Liver (tissue), 8 donors: ENCODE measurements at regions not wholly inside any gene's neighbourhood (a gene's known extent, or its start where the extent isn't known, plus 50 kb on each side); places are given as distances from the start of the nearest gene placed in this dataset.

ENCODE experiments used
- DNase-seq: peaks from one replicate; pipeline ENCODE4 v3.0.0-alpha.2; 2017; ENCODE audit warnings: low spot score
- H3K27ac ChIP-seq, 2 donors: one replicate each; pipeline ENCODE4 v1.7.0; 2013; ENCODE audit warnings: inconsistent platforms in 2 of 2, low read length in 2 of 2, control low read depth in 1 of 2, low read depth in 1 of 2, mild to moderate bottlenecking in 1 of 2
- H3K27me3 ChIP-seq, 4 donors: one replicate each; pipeline versions ENCODE4 v1.6.1 to v1.7.0; 2013; ENCODE audit warnings: low read length in 3 of 4, inconsistent platforms in 1 of 4, mild to moderate bottlenecking in 1 of 4, moderate library complexity in 1 of 4; ENCODE audit not compliant: control insufficient read depth in 4 of 4, insufficient read depth in 4 of 4
- H3K36me3 ChIP-seq, 4 donors: one replicate each; pipeline versions ENCODE4 v1.6.1 to v1.7.0; 2013; ENCODE audit warnings: low read length in 3 of 4, mild to moderate bottlenecking in 3 of 4, low read depth in 1 of 4, moderate library complexity in 1 of 4; ENCODE audit not compliant: control insufficient read depth in 4 of 4, insufficient read depth in 3 of 4
- H3K4me1 ChIP-seq, 4 donors: one replicate each; pipeline versions ENCODE4 v1.6.1 to v1.7.0; 2013; ENCODE audit warnings: low read length in 3 of 4, mild to moderate bottlenecking in 3 of 4, moderate library complexity in 1 of 4; ENCODE audit not compliant: control insufficient read depth in 4 of 4, insufficient read depth in 4 of 4
- H3K4me3 ChIP-seq, 3 donors: one replicate each; pipeline versions ENCODE4 v1.6.1 to v1.7.0; 2013; ENCODE audit warnings: low read length in 3 of 3, control low read depth in 1 of 3, low read depth in 1 of 3, mild to moderate bottlenecking in 1 of 3
- H3K9ac ChIP-seq, 2 donors: one replicate each; pipeline ENCODE4 v1.7.0; 2013; ENCODE audit warnings: low read length in 2 of 2, mild to moderate bottlenecking in 2 of 2, moderate library complexity in 2 of 2, control low read depth in 1 of 2, low read depth in 1 of 2
- H3K9me3 ChIP-seq, 4 donors: one replicate each; pipeline versions ENCODE4 v1.6.1 to v1.7.0; 2013; ENCODE audit warnings: low read length in 3 of 4; ENCODE audit not compliant: control insufficient read depth in 4 of 4
- FOXA1 ChIP-seq: IDR thresholded peaks from 2 replicates; pipeline ENCODE4 v1.6.1; 2016; ENCODE audit warnings: antibody characterized with exemption
- FOXA2 ChIP-seq: IDR thresholded peaks from 2 replicates; pipeline ENCODE4 v1.6.1; 2016; ENCODE audit warnings: antibody characterized with exemption
- GABPA ChIP-seq, 2 donors: IDR thresholded peaks in 1 of 2; conservative IDR thresholded peaks in 1 of 2; 2 replicates each; pipeline ENCODE4 v1.6.1; 2016; ENCODE audit warnings: antibody characterized with exemption in 2 of 2, mild to moderate bottlenecking in 1 of 2, moderate library complexity in 1 of 2
- HNF4A ChIP-seq, 2 donors: conservative IDR thresholded peaks; 2 replicates each; pipeline ENCODE4 v1.6.1; 2016; ENCODE audit warnings: antibody characterized with exemption in 2 of 2, mild to moderate bottlenecking in 2 of 2
- HNF4G ChIP-seq: IDR thresholded peaks from 2 replicates; pipeline ENCODE4 v1.6.1; 2016; ENCODE audit warnings: antibody characterized with exemption
- JUND ChIP-seq, 2 donors: IDR thresholded peaks; 2 replicates each; pipeline ENCODE4 v1.6.1; 2016; ENCODE audit warnings: antibody characterized with exemption in 2 of 2
- NR2F2 ChIP-seq: IDR thresholded peaks from 2 replicates; pipeline ENCODE4 v1.6.1; 2016; ENCODE audit warnings: antibody characterized with exemption
- RAD21 ChIP-seq, 2 donors: IDR thresholded peaks; 2 replicates each; pipeline ENCODE4 v1.6.1; 2016; ENCODE audit warnings: antibody characterized with exemption in 2 of 2, mild to moderate bottlenecking in 2 of 2
- SP1 ChIP-seq: IDR thresholded peaks from 2 replicates; pipeline ENCODE4 v1.6.1; 2018; ENCODE audit warnings: antibody characterized with exemption, mild to moderate bottlenecking
- TAF1 ChIP-seq: conservative IDR thresholded peaks from 2 replicates; pipeline ENCODE4 v1.6.1; 2016; ENCODE audit warnings: antibody characterized with exemption, mild to moderate bottlenecking
- WGBS: extraction: QIAGEN DNeasy Blood & Tissue Kit; methylation state at CpG from one replicate; pipeline ENCODE4 v1.1.7; 2013; 5-methylcytosine and 5-hydroxymethylcytosine counted together
- TF ChIP-seq, protein P1 (sequence below): fragments of 150-350 bp; IDR thresholded peaks from 2 replicates; pipeline ENCODE4 v1.5.1; 2017; ENCODE audit warnings: improper control_type of control experiment, low read depth, low read length; ENCODE audit not compliant: missing input control
- TF ChIP-seq, protein P2 (sequence below): IDR thresholded peaks from 2 replicates; pipeline ENCODE4 v1.6.1; 2016; ENCODE audit warnings: antibody characterized with exemption
- TF ChIP-seq, protein P3 (sequence below): IDR thresholded peaks from 2 replicates; pipeline ENCODE4 v1.6.1; 2016; ENCODE audit warnings: antibody characterized with exemption
- donor health status: healthy.
- donor health status: healthy.
- donor health status: healthy.
- donor health status: healthy.
- donor health status: healthy.

- H3K27ac ChIP-seq = no peak overlapping the region
- 70% methylated on average over 3 of the region's 3 CpGs for WGBS
- H3K4me3 ChIP-seq = no peak overlapping the region
- H3K36me3 ChIP-seq = no peaks in the 10 kb centered on the region
- no peaks in the 10 kb centered on the region for H3K9me3 ChIP-seq
- no peaks in the 10 kb centered on the region for H3K27me3 ChIP-seq
- no peak for DNase-seq
- TF ChIP-seq, protein P1, sequence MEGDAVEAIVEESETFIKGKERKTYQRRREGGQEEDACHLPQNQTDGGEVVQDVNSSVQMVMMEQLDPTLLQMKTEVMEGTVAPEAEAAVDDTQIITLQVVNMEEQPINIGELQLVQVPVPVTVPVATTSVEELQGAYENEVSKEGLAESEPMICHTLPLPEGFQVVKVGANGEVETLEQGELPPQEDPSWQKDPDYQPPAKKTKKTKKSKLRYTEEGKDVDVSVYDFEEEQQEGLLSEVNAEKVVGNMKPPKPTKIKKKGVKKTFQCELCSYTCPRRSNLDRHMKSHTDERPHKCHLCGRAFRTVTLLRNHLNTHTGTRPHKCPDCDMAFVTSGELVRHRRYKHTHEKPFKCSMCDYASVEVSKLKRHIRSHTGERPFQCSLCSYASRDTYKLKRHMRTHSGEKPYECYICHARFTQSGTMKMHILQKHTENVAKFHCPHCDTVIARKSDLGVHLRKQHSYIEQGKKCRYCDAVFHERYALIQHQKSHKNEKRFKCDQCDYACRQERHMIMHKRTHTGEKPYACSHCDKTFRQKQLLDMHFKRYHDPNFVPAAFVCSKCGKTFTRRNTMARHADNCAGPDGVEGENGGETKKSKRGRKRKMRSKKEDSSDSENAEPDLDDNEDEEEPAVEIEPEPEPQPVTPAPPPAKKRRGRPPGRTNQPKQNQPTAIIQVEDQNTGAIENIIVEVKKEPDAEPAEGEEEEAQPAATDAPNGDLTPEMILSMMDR = no peak
- TF ChIP-seq HNF4G (no peak), GABPA (IDR thresholded peaks at IDR 0.05 in 1 of 2, conservative IDR thresholded peaks at IDR 0.05 in 1 of 2) (no peak), SP1 (no peak), JUND (IDR thresholded peaks at IDR 0.05) (no peak), FOXA2 (no peak), FOXA1 (no peak)
- H3K4me1 ChIP-seq = peaks cover 2 to 6% (median 4%) of the 10 kb centered on the region in 4 donors
- no peak overlapping the region for H3K9ac ChIP-seq
Measured at GRCh38 chr2:172168917-172169346, 66.2 kb upstream of the DLX2 start.

GRCh38 chr2:172169611-172170010, 66.9 kb upstream of the DLX2 start:
- Histone ChIP-seq H3K27me3 (no peaks in the 10 kb centered on the region), H3K27ac (no peak overlapping the region), H3K4me1 (peaks cover 2 to 6% (median 4%) of the 10 kb centered on the region in 4 donors), H3K9me3 (no peaks in the 10 kb centered on the region), H3K4me3 (no peak overlapping the region), H3K9ac (no peak overlapping the region), H3K36me3 (no peaks in the 10 kb centered on the region)
- no peak for DNase-seq
- no peak for TF ChIP-seq GABPA (IDR thresholded peaks at IDR 0.05 in 1 of 2, conservative IDR thresholded peaks at IDR 0.05 in 1 of 2)
- TF ChIP-seq, protein P2, sequence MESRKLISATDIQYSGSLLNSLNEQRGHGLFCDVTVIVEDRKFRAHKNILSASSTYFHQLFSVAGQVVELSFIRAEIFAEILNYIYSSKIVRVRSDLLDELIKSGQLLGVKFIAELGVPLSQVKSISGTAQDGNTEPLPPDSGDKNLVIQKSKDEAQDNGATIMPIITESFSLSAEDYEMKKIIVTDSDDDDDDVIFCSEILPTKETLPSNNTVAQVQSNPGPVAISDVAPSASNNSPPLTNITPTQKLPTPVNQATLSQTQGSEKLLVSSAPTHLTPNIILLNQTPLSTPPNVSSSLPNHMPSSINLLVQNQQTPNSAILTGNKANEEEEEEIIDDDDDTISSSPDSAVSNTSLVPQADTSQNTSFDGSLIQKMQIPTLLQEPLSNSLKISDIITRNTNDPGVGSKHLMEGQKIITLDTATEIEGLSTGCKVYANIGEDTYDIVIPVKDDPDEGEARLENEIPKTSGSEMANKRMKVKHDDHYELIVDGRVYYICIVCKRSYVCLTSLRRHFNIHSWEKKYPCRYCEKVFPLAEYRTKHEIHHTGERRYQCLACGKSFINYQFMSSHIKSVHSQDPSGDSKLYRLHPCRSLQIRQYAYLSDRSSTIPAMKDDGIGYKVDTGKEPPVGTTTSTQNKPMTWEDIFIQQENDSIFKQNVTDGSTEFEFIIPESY = no peak
- no peak for TF ChIP-seq JUND (IDR thresholded peaks at IDR 0.05)
- no peak for TF ChIP-seq TAF1
- TF ChIP-seq FOXA2 = no peak
- TF ChIP-seq SP1 = no peak
- TF ChIP-seq NR2F2 = no peak
- no peak for TF ChIP-seq RAD21 (IDR thresholded peaks at IDR 0.05)

GRCh38 chr2:172172513-172173173, 69.9 kb upstream of the DLX2 start:
- Histone ChIP-seq H3K36me3 (no peaks in the 10 kb centered on the region), H3K9ac (no peak overlapping the region), H3K4me3 (peak overlapping the region; percentile 43 to 70 (median 47)), H3K4me1 (peaks cover 2 to 6% (median 4%) of the 10 kb centered on the region in 4 donors), H3K9me3 (no peaks in the 10 kb centered on the region), H3K27me3 (no peaks in the 10 kb centered on the region), H3K27ac (no peak overlapping the region)
- WGBS = 2% methylated on average over 58 of the region's 58 CpGs
- TF ChIP-seq NR2F2 = no peak
- TF ChIP-seq, protein P1 = peak; percentile 83
- TF ChIP-seq, protein P3, sequence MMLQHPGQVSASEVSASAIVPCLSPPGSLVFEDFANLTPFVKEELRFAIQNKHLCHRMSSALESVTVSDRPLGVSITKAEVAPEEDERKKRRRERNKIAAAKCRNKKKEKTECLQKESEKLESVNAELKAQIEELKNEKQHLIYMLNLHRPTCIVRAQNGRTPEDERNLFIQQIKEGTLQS = no peak
- TF ChIP-seq HNF4A (conservative IDR thresholded peaks at IDR 0.05) = no peak
- peak; percentile 84 to 92 for TF ChIP-seq RAD21 (IDR thresholded peaks at IDR 0.05)
- DNase-seq = peak; percentile 65
